WTC11 (cell line): ENCODE measurements at regions not wholly inside any gene's neighbourhood (a gene's known extent, or its start where the extent isn't known, plus 50 kb on each side); places are given as distances from the start of the nearest gene placed in this dataset.

Source experiments
- ATAC-seq: fragments of 200-7000 bp; cut with Tn5 transposase; 2 replicates; pipeline ENCODE4 v1.10.0; 2021; ENCODE audit warnings: mild to moderate bottlenecking, moderate library complexity
- CTCF ChIA-PET: fragments of 300-600 bp; sonication (Branson Sonifier 250); formaldehyde crosslinking; loops from one replicate; lab custom pipeline; 2021; ENCODE audit warnings: antibody characterized with exemption; lab: Charles Lee
- POLR2A ChIA-PET: fragments of 350-600 bp; sonication (Branson Sonifier 250); formaldehyde crosslinking; loops from one replicate; lab custom pipeline; 2021; ENCODE audit warnings: antibody characterized with exemption; lab: Charles Lee
- DNase-seq: peaks from one replicate; pipeline ENCODE4 v3.0.0; 2021; ENCODE audit warnings: low spot score
- H3K27ac Mint-ChIP-seq: 2 replicates; pipeline ENCODE4 v1.8.0; 2021; ENCODE audit warnings: mixed read lengths
- H3K27me3 Mint-ChIP-seq: 2 replicates; pipeline ENCODE4 v1.8.0; 2021; ENCODE audit warnings: low read depth, mild to moderate bottlenecking, moderate library complexity, mixed read lengths
- H3K36me3 Mint-ChIP-seq: 2 replicates; pipeline ENCODE4 v1.8.0; 2021; ENCODE audit warnings: mixed read lengths
- H3K4me1 Mint-ChIP-seq: 2 replicates; pipeline ENCODE4 v1.8.0; 2022; ENCODE audit warnings: mixed read lengths
- H3K4me3 Mint-ChIP-seq: 2 replicates; pipeline ENCODE4 v1.8.0; 2021; ENCODE audit warnings: mild to moderate bottlenecking, moderate library complexity, mixed read lengths
- H3K9me3 Mint-ChIP-seq: 2 replicates; pipeline ENCODE4 v1.8.0; 2021; ENCODE audit warnings: mixed read lengths
- ATF1 ChIP-seq: sonication (generic); formaldehyde crosslinking; IDR thresholded peaks from 2 replicates; pipeline ENCODE4 v1.8.1; 2023; ENCODE audit warnings: mild to moderate bottlenecking, moderate library complexity, missing genetic modification reagents
- CREM ChIP-seq: sonication (generic); formaldehyde crosslinking; IDR thresholded peaks from 2 replicates; pipeline ENCODE4 v1.8.1; 2022; ENCODE audit warnings: mild to moderate bottlenecking, missing genetic modification reagents, moderate library complexity
- FOXP4 ChIP-seq: sonication (generic); formaldehyde crosslinking; IDR thresholded peaks from 2 replicates; pipeline ENCODE4 v1.8.0; 2022; ENCODE audit warnings: mild to moderate bottlenecking, missing genetic modification reagents
- GTF2I ChIP-seq: fragments of 250-450 bp; sonication (Bioruptor Pico); conservative IDR thresholded peaks from 2 replicates; pipeline ENCODE4 v1.4.0; 2021; ENCODE audit warnings: mild to moderate bottlenecking
- HMGXB4 ChIP-seq: sonication (generic); formaldehyde crosslinking; IDR thresholded peaks from 2 replicates; pipeline ENCODE4 v1.8.1; 2023; ENCODE audit warnings: mild to moderate bottlenecking, moderate library complexity, missing genetic modification reagents
- IRF2 ChIP-seq: sonication (generic); formaldehyde crosslinking; IDR thresholded peaks from 2 replicates; pipeline ENCODE4 v1.8.0; 2022; ENCODE audit warnings: low read depth, missing genetic modification reagents, borderline replicate concordance
- NFE2L1 ChIP-seq: sonication (generic); formaldehyde crosslinking; IDR thresholded peaks from 2 replicates; pipeline ENCODE4 v1.8.1; 2023; ENCODE audit warnings: missing genetic modification reagents
- PRRX2 ChIP-seq: fragments of 250-450 bp; sonication (Bioruptor Pico); IDR thresholded peaks from 2 replicates; pipeline ENCODE4 v1.8.0; 2021; ENCODE audit warnings: mild to moderate bottlenecking
- SOX15 ChIP-seq: fragments of 250-450 bp; sonication (Bioruptor Pico); IDR thresholded peaks from 2 replicates; pipeline ENCODE4 v1.9.0; 2021; ENCODE audit warnings: mild to moderate bottlenecking
- SP1 ChIP-seq: sonication (generic); formaldehyde crosslinking; conservative IDR thresholded peaks from 2 replicates; pipeline ENCODE4 v1.8.1; 2022; ENCODE audit warnings: missing genetic modification reagents
- TEAD4 ChIP-seq: sonication (generic); formaldehyde crosslinking; IDR thresholded peaks from 2 replicates; pipeline ENCODE4 v1.8.0; 2022; ENCODE audit warnings: mild to moderate bottlenecking, missing genetic modification reagents
- TP53 ChIP-seq: sonication (generic); formaldehyde crosslinking; IDR thresholded peaks from 2 replicates; pipeline ENCODE4 v1.8.1; 2023; ENCODE audit warnings: mild to moderate bottlenecking, missing genetic modification reagents
- USF2 ChIP-seq: sonication (generic); formaldehyde crosslinking; IDR thresholded peaks from 2 replicates; pipeline ENCODE4 v1.8.1; 2023; ENCODE audit warnings: mild to moderate bottlenecking, missing genetic modification reagents, moderate library complexity
- ZMAT4 ChIP-seq: fragments of 250-450 bp; sonication (Bioruptor Pico); IDR thresholded peaks from 2 replicates; pipeline ENCODE4 v1.9.0; 2021; ENCODE audit warnings: mild to moderate bottlenecking
- ZNF121 ChIP-seq: sonication (generic); formaldehyde crosslinking; IDR thresholded peaks from 2 replicates; pipeline ENCODE4 v1.8.0; 2023; ENCODE audit warnings: missing genetic modification reagents
- ZNF138 ChIP-seq: sonication (generic); formaldehyde crosslinking; conservative IDR thresholded peaks from 2 replicates; pipeline ENCODE4 v1.8.1; 2022; ENCODE audit warnings: mild to moderate bottlenecking, moderate library complexity, missing genetic modification reagents
- ZNF263 ChIP-seq: sonication (generic); formaldehyde crosslinking; IDR thresholded peaks from 2 replicates; pipeline ENCODE4 v1.8.1; 2022; ENCODE audit warnings: low read depth, mild to moderate bottlenecking, moderate library complexity, missing genetic modification reagents
- ZNF317 ChIP-seq: sonication (generic); formaldehyde crosslinking; IDR thresholded peaks from 2 replicates; pipeline ENCODE4 v1.8.1; 2023; ENCODE audit warnings: low read depth, mild to moderate bottlenecking, moderate library complexity, missing genetic modification reagents, borderline replicate concordance
- TF ChIP-seq, protein P1 (sequence below): sonication (generic); formaldehyde crosslinking; IDR thresholded peaks from 2 replicates; pipeline ENCODE4 v1.8.0; 2022; ENCODE audit warnings: mild to moderate bottlenecking, missing genetic modification reagents
- TF ChIP-seq, protein P2 (sequence below): sonication (generic); formaldehyde crosslinking; conservative IDR thresholded peaks from 2 replicates; pipeline ENCODE4 v1.8.1; 2022; ENCODE audit warnings: mild to moderate bottlenecking, missing genetic modification reagents
- TF ChIP-seq, protein P3 (sequence below): sonication (generic); formaldehyde crosslinking; IDR thresholded peaks from 2 replicates; pipeline ENCODE4 v1.8.1; 2022; ENCODE audit warnings: low read depth, missing genetic modification reagents, borderline replicate concordance
- TF ChIP-seq, protein P4 (sequence below): sonication (generic); formaldehyde crosslinking; conservative IDR thresholded peaks from 2 replicates; pipeline ENCODE4 v1.8.1; 2023; ENCODE audit warnings: mild to moderate bottlenecking, low read depth, missing genetic modification reagents, moderate library complexity

GRCh38 chr18:37869051-37869450 is 303.5 kb upstream of the CELF4 start:
- Mint-ChIP-seq H3K27me3 (no peaks in the 10 kb centered on the region; the same call in 1 of the 2 replicates), H3K27ac (no peak overlapping the region), H3K36me3 (no peaks in the 10 kb centered on the region), H3K4me1 (peaks cover 13% of the 10 kb centered on the region), H3K9me3 (peaks cover 6% of the 10 kb centered on the region)
- DNase-seq (no peak), ATAC-seq (no peak)
- CTCF ChIA-PET, result interaction anchor here (1.0 kb wide), 1 partner anchor 91 kb away, joined by 3 read pairs; no protein-coding TSS in a partner anchor
- TF ChIP-seq ZNF317 (CRISPR knock-in tag), result no peak
- TF ChIP-seq, protein P1, sequence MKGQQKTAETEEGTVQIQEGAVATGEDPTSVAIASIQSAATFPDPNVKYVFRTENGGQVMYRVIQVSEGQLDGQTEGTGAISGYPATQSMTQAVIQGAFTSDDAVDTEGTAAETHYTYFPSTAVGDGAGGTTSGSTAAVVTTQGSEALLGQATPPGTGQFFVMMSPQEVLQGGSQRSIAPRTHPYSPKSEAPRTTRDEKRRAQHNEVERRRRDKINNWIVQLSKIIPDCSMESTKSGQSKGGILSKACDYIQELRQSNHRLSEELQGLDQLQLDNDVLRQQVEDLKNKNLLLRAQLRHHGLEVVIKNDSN, result no peak
- TF ChIP-seq ZNF121 (CRISPR knock-in tag), result no peak
- TF ChIP-seq ZNF138 (CRISPR knock-in tag), result no peak
- no peak for TF ChIP-seq SOX15 (CRISPR knock-in tag)
- TF ChIP-seq, protein P2, sequence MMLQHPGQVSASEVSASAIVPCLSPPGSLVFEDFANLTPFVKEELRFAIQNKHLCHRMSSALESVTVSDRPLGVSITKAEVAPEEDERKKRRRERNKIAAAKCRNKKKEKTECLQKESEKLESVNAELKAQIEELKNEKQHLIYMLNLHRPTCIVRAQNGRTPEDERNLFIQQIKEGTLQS (CRISPR knock-in tag), result no peak
- no peak for TF ChIP-seq CREM (CRISPR knock-in tag)
- no peak for TF ChIP-seq SP1 (CRISPR knock-in tag)
- TF ChIP-seq, all 79 proteins: peak for 0
- no peak overlapping the region for H3K4me3 Mint-ChIP-seq
- POLR2A ChIA-PET, result no interaction called here

DNA sequence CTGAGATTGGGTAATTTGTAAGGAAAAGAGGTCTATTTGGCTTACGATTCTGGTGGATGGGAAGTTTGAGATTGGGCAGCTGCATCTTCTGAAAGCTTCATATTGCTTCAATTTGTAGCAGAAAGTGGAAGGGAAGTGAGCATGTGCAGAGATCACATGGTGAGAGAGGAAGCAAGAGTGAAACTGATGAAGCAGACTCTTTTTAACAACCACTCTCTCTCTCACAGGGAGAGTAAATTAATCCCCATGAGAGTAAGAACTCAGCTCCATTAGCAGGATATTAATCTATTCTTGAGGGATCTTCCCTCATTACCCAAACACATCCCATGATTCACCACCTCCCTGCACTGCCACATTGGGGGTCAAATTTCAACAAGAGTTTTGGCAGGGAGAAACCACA is 298.5 kb upstream of the CELF4 start:
- no peaks in the 10 kb centered on the region; the same call in 1 of the 2 replicates for H3K27me3 Mint-ChIP-seq
- peaks cover 3% of the 10 kb centered on the region for H3K9me3 Mint-ChIP-seq
- no peaks in the 10 kb centered on the region for H3K36me3 Mint-ChIP-seq
- ChIA-PET POLR2A (no interaction called here), CTCF (no interaction called here)
- TF ChIP-seq IRF2 (CRISPR knock-in tag), result no peak
- TF ChIP-seq NFE2L1 (CRISPR knock-in tag), result no peak
- TF ChIP-seq, protein P3, sequence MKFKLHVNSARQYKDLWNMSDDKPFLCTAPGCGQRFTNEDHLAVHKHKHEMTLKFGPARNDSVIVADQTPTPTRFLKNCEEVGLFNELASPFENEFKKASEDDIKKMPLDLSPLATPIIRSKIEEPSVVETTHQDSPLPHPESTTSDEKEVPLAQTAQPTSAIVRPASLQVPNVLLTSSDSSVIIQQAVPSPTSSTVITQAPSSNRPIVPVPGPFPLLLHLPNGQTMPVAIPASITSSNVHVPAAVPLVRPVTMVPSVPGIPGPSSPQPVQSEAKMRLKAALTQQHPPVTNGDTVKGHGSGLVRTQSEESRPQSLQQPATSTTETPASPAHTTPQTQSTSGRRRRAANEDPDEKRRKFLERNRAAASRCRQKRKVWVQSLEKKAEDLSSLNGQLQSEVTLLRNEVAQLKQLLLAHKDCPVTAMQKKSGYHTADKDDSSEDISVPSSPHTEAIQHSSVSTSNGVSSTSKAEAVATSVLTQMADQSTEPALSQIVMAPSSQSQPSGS (CRISPR knock-in tag), result no peak
- TF ChIP-seq, protein P4, sequence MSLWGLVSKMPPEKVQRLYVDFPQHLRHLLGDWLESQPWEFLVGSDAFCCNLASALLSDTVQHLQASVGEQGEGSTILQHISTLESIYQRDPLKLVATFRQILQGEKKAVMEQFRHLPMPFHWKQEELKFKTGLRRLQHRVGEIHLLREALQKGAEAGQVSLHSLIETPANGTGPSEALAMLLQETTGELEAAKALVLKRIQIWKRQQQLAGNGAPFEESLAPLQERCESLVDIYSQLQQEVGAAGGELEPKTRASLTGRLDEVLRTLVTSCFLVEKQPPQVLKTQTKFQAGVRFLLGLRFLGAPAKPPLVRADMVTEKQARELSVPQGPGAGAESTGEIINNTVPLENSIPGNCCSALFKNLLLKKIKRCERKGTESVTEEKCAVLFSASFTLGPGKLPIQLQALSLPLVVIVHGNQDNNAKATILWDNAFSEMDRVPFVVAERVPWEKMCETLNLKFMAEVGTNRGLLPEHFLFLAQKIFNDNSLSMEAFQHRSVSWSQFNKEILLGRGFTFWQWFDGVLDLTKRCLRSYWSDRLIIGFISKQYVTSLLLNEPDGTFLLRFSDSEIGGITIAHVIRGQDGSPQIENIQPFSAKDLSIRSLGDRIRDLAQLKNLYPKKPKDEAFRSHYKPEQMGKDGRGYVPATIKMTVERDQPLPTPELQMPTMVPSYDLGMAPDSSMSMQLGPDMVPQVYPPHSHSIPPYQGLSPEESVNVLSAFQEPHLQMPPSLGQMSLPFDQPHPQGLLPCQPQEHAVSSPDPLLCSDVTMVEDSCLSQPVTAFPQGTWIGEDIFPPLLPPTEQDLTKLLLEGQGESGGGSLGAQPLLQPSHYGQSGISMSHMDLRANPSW, result no peak
- no peak for TF ChIP-seq ZMAT4
- no peak for DNase-seq
- no peak overlapping the region for H3K4me3 Mint-ChIP-seq
- H3K4me1 Mint-ChIP-seq, result no peaks in the 10 kb centered on the region
- H3K27ac Mint-ChIP-seq, result no peak overlapping the region
- ATAC-seq, result no peak

- H3K9me3 Mint-ChIP-seq, result peaks cover 2% of the 10 kb centered on the region
- H3K36me3 Mint-ChIP-seq, result no peaks in the 10 kb centered on the region
- ChIA-PET CTCF (no interaction called here), POLR2A (no interaction called here)
- no peak overlapping the region for H3K27ac Mint-ChIP-seq
- H3K27me3 Mint-ChIP-seq, result no peaks in the 10 kb centered on the region; the same call in 1 of the 2 replicates
- no peak for DNase-seq
- H3K4me3 Mint-ChIP-seq, result no peak overlapping the region
- no peaks in the 10 kb centered on the region for H3K4me1 Mint-ChIP-seq
- no peak for ATAC-seq
- TF ChIP-seq FOXP4 (no peak), TEAD4 (CRISPR knock-in tag) (no peak), PRRX2 (CRISPR knock-in tag) (no peak), ATF1 (CRISPR knock-in tag) (no peak), SP1 (CRISPR knock-in tag) (no peak), HMGXB4 (CRISPR knock-in tag) (no peak), ZNF263 (CRISPR knock-in tag) (no peak), USF2 (CRISPR knock-in tag) (no peak), GTF2I (no peak), TP53 (CRISPR knock-in tag) (no peak), SOX15 (CRISPR knock-in tag) (no peak)
Measured at GRCh38 chr18:37861981-37862380, 296.4 kb upstream of the CELF4 start.
